C4-2B (cell line): ENCODE measurements at regions not wholly inside any gene's neighbourhood (a gene's known extent, or its start where the extent isn't known, plus 50 kb on each side); places are given as distances from the start of the nearest gene placed in this dataset.
"Not testable (repeated sequence)": the region's sequence is repeated elsewhere in the genome, so short reads cannot be mapped to it uniquely, and the experiment has no call there.

Experiments
- ZFX ChIP-seq: fragments of 450-650 bp; IDR thresholded peaks from 2 replicates; pipeline ENCODE4 v1.6.1; 2017
- TF ChIP-seq, protein P1 (sequence below): fragments of 450-650 bp; conservative IDR thresholded peaks from 2 replicates; pipeline ENCODE4 v1.5.1; 2017; ENCODE audit warnings: mild to moderate bottlenecking

DNA sequence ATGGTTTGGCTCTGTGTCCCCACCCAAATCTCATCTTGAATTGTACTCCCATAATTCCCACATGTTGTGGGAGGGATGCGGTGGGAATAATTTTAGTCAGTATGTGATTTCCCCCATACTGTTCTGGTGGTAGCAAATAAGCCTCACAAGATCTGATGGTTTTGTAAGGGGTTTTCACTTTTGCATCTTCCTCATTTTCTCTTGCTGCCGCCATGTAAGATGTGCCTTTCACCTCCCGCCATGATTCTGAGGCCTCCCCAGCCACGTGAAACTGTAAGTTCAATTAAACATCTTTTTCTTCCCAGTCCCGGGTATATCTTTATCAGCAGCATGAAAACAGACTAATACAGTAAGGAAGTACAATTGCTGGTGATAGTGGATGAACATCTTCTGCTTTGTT is 269.9 kb upstream of the NR2F2 start:
- TF ChIP-seq, protein P1, sequence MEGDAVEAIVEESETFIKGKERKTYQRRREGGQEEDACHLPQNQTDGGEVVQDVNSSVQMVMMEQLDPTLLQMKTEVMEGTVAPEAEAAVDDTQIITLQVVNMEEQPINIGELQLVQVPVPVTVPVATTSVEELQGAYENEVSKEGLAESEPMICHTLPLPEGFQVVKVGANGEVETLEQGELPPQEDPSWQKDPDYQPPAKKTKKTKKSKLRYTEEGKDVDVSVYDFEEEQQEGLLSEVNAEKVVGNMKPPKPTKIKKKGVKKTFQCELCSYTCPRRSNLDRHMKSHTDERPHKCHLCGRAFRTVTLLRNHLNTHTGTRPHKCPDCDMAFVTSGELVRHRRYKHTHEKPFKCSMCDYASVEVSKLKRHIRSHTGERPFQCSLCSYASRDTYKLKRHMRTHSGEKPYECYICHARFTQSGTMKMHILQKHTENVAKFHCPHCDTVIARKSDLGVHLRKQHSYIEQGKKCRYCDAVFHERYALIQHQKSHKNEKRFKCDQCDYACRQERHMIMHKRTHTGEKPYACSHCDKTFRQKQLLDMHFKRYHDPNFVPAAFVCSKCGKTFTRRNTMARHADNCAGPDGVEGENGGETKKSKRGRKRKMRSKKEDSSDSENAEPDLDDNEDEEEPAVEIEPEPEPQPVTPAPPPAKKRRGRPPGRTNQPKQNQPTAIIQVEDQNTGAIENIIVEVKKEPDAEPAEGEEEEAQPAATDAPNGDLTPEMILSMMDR = not testable (repeated sequence)
- TF ChIP-seq ZFX = not testable (repeated sequence)
